ENCODE measurements at regions not wholly inside any gene's neighbourhood (a gene's known extent, or its start where the extent isn't known, plus 50 kb on each side); places are given as distances from the start of the nearest gene placed in this dataset.
A peak's percentile ranks its signal among the peaks of the same experiment; 100 is the strongest.
"Not testable (repeated sequence)": the region's sequence is repeated elsewhere in the genome, so short reads cannot be mapped to it uniquely, and the experiment has no call there.

DNA sequence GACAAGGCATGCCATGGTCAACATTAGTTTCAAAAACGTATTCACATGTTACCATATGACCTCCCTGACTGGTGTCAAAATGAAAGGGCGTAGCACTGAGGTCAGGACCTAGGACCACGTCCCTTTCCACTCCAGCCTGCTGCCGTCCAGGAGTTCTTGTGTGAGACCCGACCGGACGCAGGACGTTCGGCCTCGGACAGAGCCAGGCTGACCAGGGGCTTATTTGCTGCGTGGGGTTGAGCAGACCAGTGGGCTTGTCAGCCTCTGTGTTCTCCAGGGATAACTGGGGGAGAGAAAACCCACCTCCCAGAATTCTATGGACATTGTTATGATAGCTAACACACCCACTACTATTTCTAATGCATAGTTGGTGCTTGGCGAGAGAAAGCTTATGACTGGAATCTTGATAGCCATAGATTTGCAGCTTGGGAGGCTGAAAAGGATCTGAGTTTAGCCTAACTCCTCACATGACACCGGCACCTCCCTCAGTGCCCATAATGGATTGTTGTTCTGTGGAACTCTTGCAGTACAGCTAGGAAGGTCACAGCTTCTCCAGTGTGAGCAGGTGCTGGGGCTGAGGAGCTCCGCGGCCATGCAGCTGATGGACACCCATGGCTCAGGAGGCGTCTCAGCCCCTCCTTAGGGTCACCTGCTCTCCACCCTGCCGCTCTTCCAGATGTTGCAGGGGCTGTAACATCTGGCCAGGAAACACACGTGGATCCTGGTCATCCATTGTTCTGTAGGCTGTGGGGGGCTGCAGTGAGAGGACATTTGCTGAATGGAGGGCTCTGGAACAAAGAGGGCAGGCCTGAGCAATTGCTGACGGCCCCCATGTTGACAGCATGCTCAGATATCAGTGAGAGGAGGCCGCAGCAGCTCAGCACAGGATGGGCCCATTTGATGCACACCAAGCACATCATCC lies 368.4 kb downstream of the IRX2 start:
- peak; percentile 19 for DNase-seq (ENCODE audit: low spot score)

DNA sequence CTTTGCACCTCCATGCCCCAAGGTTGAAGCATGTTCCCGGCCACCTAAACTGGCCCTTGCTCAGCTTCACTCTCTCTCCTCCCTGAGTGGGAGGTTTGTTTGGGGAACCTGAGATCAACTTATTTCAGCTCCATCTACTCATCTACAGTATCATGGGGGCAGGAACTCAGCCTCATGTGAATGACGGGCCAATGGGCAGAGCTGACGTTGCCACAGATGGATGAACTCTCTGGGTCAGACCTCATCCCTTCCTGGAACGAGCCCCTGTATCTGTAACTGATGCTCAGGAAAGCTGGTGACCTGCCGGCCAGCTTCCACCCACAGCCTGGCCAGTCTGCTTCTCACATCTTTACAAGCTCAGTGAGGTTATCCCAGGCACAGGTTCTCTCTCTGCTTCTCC lies 369.6 kb downstream of the IRX2 start:
- peak; percentile 8 for DNase-seq (ENCODE audit: low spot score)

DNA sequence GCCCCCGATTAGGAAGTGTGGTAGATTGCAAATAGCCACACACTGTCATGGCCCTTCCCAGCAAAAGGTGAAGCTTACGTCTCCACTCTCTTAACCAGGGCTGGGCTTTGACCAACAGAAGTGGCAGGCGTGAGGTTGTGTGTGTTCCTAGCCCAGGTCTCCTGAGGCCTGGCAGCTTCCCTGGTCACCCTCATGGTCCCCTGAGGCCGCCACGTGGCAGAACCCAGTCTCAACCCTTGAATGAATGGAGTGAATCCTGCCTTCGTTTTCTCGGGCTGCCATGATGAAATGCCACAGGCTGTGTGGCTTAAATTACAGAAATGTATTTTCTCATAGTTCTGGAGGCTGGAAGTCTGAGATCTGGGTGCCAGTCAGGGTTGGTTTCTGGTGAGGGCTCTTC lies 370.4 kb downstream of the IRX2 start:
- DNase-seq (ENCODE audit: low spot score): peak; percentile 22

DNA sequence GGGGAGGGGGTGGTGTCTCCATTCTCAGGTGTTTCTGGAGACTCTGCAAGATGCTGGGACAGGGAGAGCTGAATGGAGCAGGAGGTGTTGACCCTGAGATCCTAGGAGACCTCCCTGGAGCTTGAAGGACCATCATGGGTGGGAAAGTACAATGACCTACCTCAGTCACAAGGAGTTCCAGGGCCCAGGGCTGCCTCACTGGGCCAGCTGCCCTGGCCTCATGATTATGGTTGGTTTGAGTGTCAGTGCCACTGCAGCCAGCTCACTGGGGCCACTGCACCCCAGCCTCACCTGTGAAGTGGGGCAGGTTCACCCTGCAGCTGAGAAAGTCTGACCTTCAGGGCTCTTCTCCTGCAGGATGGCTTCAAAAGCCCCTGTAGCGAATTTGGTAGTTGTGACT lies 372.5 kb downstream of the IRX2 start:
- DNase-seq (ENCODE audit: low spot score): peak; percentile 30

DNA sequence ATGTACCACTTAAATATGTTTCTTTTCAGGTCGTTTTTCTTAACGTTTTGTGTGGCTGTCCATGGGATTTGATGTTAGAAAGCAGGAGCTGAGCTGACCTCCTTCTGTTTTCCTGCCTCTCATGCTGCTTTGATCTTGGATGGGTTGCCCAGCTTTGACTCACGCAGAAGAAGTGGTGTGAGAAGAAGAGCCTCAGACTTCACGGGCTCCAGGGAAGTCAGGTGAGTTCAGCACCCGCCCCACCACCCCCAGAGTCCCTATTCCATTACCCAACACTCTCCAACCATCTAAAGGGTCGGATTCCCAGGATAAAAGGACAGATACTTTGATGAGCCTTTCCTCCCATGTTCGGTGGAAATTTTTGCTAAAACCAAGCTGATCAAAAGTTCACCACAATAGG lies 373.4 kb downstream of the IRX2 start:
- peak; percentile 7 for DNase-seq (ENCODE audit: low spot score)

DNA sequence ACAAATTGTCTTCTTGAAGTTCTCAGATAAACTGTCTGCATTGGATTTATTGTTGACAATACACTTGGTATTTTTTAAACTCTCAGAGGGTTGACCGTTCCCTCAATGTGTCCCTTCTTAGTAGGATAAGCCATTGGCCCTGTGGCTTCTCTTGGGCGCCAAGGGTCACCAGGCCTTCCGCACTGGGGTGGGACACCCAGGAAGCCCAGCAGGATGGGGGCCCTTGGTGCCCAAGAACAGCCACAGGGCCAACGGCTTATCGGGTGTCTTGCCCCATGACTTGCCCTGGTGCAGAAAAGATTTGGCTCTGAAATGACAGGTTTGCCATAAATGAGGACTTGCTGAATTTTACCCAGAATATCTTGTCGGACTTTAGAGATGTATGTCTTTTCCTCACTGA lies 375.0 kb downstream of the IRX2 start:
- peak; percentile 20 for DNase-seq (ENCODE audit: low spot score)

DNA sequence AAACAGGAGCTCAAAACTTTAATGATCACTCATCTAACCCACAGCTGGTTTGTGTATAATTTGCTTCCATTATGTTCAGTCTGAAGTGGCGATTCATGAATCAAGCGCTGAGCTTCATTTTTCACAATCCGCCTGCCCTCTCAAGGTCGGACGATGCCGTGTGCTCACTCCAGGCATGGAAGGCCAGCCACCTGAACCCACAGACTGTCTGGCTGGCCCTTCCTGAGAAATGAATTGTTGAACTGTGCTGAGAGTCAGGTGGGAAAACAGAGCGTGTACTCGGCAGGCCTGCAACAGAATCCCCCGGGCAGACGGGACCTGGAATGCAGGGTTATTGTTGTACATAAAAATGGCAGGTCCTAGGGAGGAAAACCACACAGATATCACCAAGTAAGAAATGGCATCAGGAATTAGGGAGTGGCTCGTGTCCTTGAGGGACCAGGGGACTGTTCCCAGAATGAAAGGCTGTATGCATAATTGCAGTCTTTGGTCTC lies 375.7 kb downstream of the IRX2 start:
- DNase-seq (ENCODE audit: low spot score): peak; percentile 9

DNA sequence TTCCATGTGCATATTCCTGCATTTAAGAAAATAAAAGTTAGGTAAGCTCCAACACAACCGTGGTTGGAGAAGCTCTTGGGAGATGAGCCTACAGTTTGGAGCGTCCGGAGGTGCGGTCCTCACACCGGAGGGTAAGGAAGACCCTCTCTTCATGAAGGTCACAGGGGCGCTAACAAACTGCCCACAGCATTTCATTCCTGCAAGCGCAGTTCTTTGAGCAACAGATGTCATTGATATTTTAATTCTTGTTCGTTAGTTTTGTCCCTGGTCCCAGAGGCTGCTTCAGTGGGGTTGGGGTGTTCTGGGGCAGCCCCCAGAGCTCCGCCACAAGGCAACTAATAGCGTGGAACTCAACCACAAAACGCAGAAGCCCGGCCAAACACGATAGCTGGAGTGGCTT lies 376.2 kb downstream of the IRX2 start:
- DNase-seq (ENCODE audit: low spot score): no peak

DNA sequence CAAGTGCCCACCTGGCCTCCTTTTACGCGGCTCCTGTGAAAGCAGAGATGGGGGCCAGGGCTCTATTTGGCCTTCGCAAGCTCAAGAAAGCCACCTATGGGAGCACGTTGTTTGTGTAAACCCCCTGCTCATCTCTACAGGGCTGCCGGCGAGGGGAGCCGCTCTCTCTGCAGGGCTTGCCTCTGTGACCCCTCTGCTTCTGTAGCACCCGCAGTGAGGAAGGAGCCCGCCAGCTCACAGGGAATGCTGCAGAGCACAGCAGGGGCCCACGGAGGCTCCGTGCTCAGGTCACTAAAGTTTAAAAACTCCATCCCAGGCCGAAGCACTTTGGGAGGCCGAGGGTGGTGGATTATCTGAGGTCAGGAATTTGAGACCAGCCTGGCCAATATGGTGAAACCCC lies 376.8 kb downstream of the IRX2 start:
- DNase-seq (ENCODE audit: low spot score): no peak

DNA sequence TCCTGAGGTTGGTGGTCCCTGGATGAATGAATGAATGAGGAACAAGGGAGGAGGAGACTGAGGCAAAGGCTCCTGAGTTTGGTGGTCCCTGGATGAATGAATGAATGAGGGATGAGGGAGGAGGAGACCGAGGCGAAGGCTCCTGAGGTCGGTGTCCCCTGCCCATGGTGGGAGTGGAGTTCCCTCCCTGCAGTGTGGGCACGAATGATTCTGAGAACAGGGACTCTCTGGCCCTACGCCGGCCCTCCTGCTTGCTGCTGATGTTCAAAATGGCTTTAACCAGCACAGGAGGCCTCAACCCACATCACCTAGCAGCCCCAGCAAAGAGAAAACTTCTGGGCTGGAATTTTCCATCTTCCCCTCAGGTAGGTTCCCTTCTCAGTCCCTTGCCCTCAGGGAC lies 377.8 kb downstream of the IRX2 start:
- no peak for DNase-seq (ENCODE audit: low spot score)

DNA sequence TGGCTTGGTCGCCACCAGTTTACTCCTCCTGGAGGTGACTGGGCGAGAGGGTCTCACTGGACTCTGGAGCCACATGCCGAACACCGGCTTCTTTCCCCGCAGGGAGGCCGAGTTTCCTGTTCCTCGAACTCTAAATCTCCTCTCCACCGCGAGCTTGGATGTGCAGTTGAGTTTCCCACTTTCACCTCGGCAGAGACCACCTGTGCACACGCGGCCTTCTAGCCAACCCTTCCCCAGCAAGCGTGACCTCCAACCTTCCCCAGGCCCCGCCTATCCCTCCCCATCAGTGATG lies 380.1 kb downstream of the IRX2 start:
- no peak for DNase-seq (ENCODE audit: low spot score)

DNA sequence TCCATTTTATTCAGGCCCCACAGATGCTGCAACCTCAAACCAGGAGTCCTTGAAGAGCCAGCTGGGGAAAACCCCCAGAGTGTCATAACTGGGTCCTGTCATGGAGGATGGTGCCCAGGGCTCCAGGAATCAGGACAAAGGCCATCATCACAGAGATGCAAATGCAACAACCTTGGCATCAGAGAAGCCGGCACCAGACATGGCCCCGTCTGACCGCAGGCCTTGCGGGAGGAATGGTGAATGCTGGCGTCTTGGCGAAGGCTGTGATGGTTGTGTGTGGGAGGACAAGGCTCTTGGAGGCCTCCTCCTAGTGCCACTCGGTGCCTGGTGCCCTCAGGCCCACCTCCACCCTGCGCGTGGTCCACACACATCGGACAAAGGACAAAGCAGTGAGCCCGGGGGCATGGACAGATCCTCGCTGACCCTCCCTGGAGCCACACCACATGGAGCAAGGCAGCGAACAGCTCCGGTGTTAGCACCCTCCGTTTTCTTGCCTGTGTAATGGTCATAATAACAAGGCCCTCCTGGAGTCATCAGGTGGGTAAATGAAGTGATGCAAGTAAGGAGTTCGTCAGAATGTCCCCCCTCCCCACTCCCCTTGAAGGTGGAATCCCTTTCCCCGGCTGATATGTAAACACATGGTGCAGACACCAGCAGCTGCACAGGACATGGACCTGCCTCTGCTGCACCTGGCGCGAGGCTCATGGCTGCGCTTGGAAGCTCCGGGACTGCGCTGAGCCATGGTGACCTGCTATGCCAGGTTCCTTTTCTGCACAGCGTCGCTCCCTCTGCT lies 380.7 kb downstream of the IRX2 start:
- DNase-seq (ENCODE audit: low spot score): no peak

DNA sequence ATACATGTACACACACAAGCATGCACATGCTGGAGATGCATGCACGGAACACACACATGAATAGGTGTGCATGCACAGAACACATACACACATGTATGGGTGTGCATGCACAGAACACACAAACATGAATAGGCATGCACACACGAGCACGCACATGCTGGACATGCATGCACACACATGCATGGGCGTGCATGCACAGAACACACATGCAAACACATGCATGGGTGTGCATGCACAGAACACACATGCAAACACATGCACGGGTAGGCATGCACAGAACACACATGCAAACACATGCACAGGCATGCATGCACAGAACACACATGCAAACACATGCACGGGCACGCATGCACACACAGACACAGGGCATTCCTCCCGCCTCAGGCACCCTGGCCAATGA lies 382.3 kb downstream of the IRX2 start:
- no peak for DNase-seq (ENCODE audit: low spot score)

DNA sequence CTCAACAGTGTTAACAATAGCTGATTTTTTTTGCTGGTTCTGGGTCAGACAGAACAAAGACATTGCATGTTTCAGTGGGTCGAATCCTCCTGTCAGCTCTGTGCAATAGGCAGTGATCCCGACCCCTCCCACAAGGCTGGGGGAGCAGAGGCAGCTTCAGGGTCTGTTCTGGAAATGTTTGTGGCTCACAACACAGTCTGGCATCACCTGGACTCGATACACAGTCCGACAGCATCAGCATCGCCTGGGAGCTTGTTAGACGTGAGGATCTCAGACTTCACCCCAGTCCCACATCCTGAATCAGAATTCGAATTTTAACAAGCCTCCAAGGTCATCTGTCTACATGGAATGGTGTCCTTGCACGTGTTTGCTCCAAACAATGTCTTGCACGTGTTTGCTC lies 384.7 kb downstream of the IRX2 start:
- no peak for DNase-seq (ENCODE audit: low spot score)

DNA sequence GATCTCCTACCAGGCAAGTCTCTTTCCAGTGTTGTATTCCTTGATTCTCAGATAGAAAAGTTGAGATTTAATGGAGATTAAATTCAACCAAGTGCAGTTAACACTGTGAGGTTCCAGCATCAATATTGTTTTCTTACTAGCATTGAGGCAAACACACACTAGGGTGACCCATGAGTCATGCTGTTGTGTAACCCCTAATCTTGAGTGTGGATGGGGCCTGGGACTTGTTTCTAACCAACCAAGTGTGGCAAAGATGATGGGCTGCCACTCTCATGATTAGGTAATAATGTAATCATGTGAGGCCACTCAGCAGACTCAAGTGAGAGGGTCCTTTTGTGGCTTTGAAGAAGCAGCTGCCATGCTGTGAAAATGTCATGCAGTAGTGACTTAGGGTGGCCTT lies 394.2 kb downstream of the IRX2 start:
- no peak for DNase-seq (ENCODE audit: low spot score)

DNA sequence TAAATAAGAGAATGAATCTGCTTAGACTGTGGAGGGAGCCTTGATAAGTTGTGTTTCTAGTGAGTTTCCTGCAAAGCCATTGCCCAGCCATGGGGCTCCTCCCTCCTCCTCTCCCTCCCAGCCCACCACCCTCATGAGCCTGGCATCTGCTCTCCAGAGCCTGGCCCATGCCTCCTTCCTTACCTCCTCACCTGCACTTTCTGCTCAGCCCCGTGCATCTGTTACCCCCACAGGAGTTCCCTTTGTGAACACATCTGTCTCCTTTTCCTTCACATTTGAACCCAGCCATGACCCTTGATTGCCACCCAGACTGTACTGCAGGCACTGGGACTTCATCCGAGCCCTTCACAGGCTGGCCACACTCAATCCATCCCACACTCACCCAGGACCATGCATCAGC lies 395.6 kb downstream of the IRX2 start:
- DNase-seq (ENCODE audit: low spot score): no peak

DNA sequence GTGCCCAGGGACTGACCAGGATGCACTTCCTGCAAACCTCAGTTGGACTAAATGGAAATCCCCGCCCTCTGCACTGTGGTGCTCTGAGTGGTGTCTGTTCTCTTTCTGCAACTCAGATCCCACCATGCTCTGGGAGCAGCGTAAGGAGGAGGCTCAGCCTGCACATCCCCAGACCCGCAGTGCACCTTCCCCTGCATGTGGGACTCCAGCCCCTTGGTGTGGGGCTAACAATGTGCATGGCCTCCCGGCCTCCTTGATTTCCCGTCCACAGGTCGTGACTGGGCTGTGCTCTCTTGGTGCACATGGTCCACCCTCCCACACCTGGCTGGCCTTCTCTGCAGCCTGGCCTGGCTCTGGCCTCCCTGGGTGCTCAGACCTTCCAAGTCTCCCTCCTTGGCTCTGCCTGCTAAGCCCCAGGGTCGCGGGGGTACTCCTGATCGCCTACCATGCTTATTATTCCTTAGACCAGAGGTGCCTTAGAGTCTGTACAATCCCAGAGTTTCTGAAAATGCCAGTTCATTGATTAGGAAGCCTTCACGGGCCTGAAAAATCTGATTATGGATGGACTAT lies 397.5 kb downstream of the IRX2 start:
- no peak for DNase-seq (ENCODE audit: low spot score)

DNA sequence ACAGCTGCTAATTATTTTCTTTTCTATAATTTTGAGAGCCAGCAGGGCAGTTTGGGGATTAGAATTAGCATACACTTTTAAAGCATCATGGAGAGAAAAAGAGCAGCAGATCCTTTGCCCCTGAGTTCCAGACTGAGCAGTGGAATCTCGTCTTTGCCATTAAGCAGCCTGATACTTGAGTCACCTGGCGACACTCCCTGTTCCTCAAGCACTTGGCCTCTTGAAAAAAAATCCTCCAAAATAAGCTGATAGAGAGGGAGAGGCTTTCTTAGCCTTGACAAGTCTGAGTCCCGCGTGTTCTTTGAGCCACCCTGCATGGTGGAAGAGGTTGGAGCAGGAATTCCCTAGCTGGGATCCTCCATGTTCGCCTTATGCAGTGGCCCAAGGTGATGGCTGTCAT lies 398.3 kb downstream of the IRX2 start:
- no peak for DNase-seq (ENCODE audit: low spot score)

DNA sequence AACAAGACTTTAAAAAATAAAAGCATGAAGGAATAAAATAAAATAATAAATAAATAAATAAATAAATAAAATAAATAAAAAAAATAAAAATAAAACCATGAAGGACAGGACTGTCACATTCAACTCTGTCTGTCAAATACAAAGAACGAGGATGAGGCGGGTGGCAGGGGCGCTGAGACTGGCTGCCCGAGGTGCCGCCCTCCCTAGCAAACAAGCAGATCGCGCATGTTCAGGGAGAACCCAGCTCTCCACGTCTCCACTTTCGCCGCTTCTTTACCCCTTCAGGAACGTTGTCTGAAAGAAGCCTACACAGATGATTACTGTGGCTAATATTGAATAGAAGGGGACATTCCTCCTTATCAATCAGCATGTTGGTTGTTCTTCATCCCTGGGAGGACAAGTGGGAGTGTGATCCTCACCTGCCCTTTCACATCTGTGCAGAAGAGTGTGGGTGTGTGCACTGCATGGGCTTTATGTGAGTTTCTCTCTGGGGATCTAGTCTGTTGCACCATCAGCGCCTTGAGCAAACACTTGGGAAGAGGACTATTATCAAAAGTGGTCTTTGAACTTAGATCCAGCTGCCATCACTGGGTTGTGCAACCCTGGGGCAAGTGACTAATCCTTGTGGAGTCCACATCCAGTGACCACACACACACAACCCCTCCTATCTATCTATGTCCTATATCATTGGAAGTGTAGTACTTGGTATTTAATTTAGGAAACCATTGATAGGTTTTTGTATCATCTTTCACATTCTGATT lies 399.2 kb downstream of the IRX2 start:
- no peak for DNase-seq (ENCODE audit: low spot score)

DNA sequence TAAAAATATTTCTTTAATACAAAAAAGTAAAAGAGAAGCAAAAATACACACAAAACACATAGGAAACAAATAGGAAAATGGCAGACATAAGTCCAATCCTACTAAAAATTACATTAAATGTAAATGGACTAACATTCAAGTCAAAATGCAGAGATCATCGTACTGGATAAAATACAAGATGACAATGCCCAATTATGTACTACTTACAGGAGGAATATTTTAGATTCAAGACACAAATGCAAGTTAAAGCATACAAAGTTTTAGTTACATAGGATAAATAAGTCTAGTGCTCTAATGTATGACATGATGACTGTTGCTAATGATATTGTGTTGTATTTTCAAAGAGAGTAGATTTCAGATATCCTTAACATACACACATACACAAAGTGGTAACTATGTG lies 401.7 kb downstream of the IRX2 start:
- not testable (repeated sequence) for DNase-seq (ENCODE audit: low spot score)

DNA sequence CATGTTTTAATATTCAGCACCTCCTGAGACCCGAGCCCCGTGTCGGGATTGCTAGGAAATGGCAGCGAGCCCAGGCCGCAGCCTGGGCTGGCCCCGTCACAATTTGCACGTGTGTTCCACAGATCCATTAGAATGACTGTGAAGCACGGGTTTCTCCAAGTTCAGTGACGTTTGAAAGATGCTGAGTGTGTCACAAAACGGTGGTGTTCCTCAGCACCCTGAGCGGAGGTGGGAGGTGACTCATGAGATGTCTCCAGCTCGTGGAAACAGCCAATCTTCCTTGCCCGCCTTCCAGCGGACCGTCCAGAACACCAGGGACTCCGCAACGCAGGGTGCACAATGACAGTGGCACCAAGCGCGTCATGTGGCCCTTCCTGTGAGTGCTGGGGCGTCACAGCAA lies 412.8 kb downstream of the IRX2 start:
- DNase-seq (ENCODE audit: low spot score): no peak

Measured in ureter (tissue), 1 donor.